ACHN (cell line): ENCODE measurements at regions not wholly inside any gene's neighbourhood (a gene's known extent, or its start where the extent isn't known, plus 50 kb on each side); places are given as distances from the start of the nearest gene placed in this dataset.

ENCODE experiments used
- DNase-seq: peaks from one replicate; pipeline ENCODE4 v3.0.0-alpha.2; 2015
- in situ Hi-C: cut with HindIII; loops from 2 replicates; pipeline ENCODE4 v1.10.0; 2017; ENCODE audit warnings: low sequenced_read_pairs, low pct_ligation_motif_present, low pct_unique_long_range_greater_than_20kb

DNA sequence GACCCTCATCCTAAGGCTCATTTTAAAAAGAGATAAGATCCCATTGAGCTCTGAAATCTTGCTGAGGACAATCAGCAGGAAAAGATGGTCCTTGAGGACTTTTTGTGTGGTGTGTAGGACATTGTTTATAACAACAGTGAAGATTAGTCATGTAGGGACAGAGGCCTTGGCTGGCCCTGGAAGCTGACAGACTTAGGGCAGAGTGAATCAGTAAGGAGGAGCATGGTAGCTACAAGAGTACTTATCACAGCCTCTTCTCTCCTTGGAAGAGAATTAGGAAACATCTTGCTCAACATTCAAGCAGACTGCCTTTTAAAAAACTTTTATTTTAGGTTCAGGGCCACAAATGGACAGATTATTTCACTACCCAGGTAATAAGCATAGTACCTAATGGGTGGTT, 665.9 kb upstream of the SALL1 start:
- in situ Hi-C loops: loop anchor here (25.0 kb wide), 1 partner anchor 170 kb away; no protein-coding TSS in a partner anchor
- DNase-seq: no peak

DNA sequence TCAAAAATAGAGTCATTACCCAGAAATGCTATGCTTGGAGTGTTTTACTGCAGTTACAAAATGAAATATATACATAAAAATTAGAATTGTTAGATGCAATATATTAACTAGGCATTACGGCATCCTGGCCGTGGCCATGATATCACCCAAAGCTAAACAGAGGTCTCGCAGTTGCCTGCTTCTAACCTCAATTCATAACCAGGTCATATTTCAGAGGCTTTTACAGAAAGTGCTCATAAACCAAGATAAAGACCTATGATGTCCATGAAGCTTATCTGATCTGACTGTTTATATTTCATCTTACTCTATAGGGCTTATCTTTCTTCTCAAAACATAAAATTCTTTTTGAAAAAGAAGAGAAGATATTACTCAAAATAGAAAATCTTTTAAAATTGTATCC, 664.5 kb upstream of the SALL1 start:
- in situ Hi-C loops: loop anchor here (25.0 kb wide), 1 partner anchor 172 kb away; no protein-coding TSS in a partner anchor
- no peak for DNase-seq

GRCh38 chr16:51814617-51815016, 663.5 kb upstream of the SALL1 start:
- in situ Hi-C loops: loop anchor here (25.0 kb wide), 1 partner anchor 173 kb away; no protein-coding TSS in a partner anchor
- DNase-seq: no peak

GRCh38 chr16:51813609-51814008, 662.5 kb upstream of the SALL1 start:
- no peak for DNase-seq
- in situ Hi-C loops: loop anchor here (25.0 kb wide), 1 partner anchor 174 kb away; no protein-coding TSS in a partner anchor

DNA sequence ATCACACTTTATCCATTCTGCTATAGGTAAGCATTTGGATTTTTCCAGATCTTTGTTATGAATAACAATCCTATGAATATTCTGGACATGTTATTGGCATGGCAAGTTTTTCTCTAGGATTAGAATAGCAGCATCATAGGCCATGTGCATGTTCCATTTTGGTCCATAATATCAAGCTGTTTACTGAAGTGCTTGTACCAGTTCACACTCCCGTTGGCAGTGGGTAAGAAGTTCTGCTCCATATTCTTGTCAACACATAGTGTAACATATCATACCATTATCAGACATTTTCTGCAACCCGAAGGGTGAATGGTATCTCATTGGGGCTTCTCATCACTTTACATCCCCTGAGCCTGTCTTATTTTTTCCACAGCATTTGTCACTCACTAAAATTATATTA, 661.9 kb upstream of the SALL1 start:
- in situ Hi-C loops: loop anchor here (25.0 kb wide), 1 partner anchor 174 kb away; no protein-coding TSS in a partner anchor
- no peak for DNase-seq

DNA sequence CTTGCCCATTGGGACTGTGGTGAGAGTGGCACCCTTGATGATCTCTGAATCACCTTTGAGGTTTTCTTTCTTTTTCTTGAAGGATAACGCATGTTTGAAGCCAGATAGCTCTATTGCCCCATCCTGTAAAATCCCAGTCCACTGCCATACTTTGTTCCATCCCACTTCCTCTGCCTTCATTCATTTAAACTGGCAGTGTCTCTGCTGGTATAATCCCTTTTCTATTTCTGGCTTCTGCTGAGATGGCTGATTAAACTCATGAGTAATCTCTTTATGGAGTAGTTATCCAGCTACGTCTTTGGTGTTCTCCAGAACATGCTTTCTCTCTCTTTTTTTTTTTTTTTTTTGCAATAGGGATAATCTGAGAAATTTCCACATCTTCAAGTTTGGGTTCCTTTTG, 656.5 kb upstream of the SALL1 start:
- DNase-seq: no peak
- in situ Hi-C loops: loop anchor here (25.0 kb wide), 1 partner anchor 180 kb away; no protein-coding TSS in a partner anchor

GRCh38 chr16:51801635-51802034, 650.6 kb upstream of the SALL1 start:
- in situ Hi-C loops: loop anchor here (25.0 kb wide), 1 partner anchor 186 kb away; no protein-coding TSS in a partner anchor
- DNase-seq: no peak

DNA sequence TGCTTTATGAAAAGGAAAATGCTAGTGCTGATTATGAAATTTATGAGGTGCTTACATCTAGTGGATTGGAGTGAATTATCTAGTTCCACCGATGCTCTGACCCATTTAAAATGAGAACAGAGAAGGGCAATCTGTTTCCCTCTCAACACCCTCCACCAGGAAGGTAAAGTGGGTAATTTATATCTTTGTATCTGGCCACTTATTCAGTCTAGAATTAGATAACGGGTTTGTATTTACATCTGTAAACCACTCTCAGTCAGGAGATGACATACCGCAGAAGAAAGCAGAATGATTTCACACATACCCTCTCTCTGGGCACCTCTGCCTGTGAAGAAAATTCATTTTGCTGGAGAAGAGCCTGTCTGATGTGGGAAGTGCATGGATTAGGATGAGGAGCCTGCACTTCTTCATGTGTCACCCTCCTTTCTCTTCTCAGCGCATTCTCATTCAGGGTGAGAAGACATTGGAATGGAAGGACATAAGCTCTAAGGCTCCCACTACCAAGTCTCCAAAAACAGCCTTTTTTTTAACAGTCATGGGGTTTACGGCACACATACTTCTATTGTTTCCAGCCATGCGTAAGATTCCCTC, 646.7 kb upstream of the SALL1 start:
- in situ Hi-C loops: no loop called here
- DNase-seq: no peak

DNA sequence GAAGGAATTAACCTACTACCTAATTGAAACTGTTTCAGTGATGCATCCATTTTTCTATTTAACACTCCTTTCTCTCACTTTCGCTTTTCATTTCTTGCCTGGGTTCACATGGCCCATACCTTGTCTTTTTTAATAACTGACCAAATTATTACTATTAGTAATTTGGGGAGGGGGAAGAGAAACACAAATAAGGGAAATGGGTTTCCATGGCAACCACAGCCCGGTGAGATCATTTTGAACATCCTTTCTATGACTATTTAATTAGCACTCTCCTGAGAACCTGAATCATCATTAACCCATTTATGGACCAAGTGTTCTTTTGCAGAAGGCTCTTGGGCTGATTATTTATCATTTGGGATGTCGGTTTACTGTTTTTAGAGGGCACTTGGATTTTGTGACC, 628.2 kb upstream of the SALL1 start:
- DNase-seq: no peak
- in situ Hi-C loops: no loop called here

- in situ Hi-C loops: no loop called here
- no peak for DNase-seq
These were observed 622.2 kb upstream of the SALL1 start for GRCh38 chr16:51773071-51773890.

DNA sequence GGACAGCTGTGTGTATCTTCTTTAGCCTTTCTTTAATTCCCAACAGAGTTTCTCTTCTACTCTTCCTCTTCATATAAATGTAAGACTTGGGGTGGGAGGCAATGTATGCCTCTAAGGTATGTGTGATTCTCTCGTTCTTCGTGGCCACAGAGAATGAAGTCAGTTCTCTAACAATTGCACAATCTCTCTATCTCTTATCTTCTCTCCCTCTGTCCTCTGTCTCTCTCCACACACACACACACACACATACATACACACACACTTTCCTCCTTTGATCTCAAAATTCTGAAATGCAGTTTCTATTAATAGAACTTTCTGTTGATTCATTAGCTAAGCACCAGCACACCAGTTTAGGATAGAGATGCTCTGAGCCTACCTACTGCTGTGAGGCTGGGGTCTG, 615.7 kb upstream of the SALL1 start:
- in situ Hi-C loops: no loop called here
- no peak for DNase-seq

GRCh38 chr16:51763072-51763661, 612.1 kb upstream of the SALL1 start:
- DNase-seq: no peak

DNA sequence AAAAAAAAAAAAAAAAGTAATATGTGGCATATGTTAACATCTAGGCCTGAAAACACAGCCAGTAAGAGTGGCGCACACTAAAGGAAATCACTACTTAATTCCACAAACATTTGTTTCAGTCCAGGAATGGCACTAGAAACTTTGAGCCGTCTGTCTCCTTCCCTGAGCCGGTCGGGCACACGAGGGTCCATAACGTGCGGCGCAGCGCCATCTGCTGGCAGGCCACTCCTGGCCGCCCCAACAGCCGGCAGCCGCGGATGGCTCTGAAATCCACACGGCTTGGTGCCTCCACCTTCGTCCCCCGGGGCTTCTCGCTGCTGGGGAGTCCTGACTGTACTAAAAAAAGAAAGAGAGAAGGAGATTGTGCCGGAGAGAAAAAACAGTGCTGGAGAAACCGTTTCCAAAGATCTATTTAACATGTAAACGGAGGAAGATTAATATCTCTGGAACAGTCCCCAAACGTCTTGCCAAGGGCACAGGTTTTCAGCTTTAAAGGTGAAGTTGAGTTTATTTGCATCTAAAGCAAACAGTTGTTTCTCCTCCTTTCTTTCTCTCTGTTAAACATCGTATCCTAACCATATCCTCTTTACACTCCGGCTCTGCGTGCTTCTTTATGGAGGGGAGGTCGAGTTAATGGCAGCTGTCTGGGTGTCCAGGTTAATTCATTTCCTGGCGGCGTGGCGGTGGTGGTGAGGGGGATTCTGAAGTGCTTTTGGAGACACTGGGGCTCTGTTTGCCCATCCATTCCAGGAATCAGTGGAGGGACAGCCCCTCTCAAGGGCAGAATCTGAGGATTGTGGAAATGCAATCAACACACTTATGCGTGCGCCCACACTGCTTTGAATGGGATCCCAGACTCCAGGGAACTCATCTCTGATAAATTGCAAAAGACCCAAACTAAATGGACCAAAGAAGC, 611.3 kb upstream of the SALL1 start:
- in situ Hi-C loops: no loop called here
- DNase-seq: peak; percentile 77

More at GRCh38 chr16:51763072-51763661, 612.1 kb upstream of the SALL1 start:
- in situ Hi-C loops: no loop called here

DNA sequence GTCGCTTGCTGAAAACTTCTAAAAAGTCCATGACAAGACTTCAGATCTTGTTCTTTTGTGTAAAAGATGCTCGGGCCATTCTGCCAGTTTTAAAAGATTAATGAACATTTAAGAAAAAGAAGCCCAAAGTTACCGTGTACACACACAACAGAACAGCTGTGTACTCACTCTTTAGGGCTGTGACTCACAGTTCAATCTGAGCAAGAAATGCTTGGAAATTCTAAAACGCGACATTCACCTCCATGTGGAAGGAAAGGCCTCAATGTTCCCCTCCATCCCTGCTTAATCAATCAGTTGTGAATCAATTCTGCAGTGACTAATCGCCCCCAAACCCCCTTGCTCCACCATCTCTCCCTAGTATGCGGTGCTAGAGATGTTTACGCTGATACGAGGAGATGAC, 609.9 kb upstream of the SALL1 start:
- DNase-seq: no peak
- in situ Hi-C loops: no loop called here

DNA sequence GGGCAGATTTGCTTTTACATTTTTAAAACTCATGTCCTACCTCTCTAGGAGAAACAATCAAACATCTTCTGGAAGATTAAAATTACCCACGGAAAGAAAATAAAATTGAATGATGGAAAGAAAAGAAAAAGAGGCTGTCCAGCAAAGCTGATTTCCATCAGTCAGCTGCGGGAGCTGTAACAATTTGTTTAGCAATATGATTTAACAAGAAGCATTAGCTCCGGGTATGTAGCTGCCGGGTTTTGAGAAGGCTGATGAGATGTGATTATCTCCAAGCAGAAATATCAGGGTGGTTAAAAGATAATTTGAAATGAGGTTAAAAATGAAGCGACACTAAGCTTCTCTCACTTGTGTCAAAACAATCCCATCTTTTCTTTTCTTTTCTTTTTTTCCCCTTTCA, 608.9 kb upstream of the SALL1 start:
- in situ Hi-C loops: no loop called here

GRCh38 chr16:51759329-51759728, 608.3 kb upstream of the SALL1 start:
- DNase-seq: no peak
- in situ Hi-C loops: no loop called here

More for the DNA sequence above, 608.9 kb upstream of the SALL1 start:
- DNase-seq: no peak

GRCh38 chr16:51757921-51758479, 606.9 kb upstream of the SALL1 start:
- DNase-seq: no peak
- in situ Hi-C loops: no loop called here

- in situ Hi-C loops: no loop called here
- DNase-seq: no peak
These were observed 606.4 kb upstream of the SALL1 start for GRCh38 chr16:51757505-51757904.
